NCI-H82 treated with DMSO at 0.1 percent for 48 hours (cell line): ENCODE measurements at regions not wholly inside any gene's neighbourhood (a gene's known extent, or its start where the extent isn't known, plus 50 kb on each side); places are given as distances from the start of the nearest gene placed in this dataset.
A peak's percentile ranks its signal among the peaks of the same experiment; 100 is the strongest.
"Not testable (repeated sequence)": the region's sequence is repeated elsewhere in the genome, so short reads cannot be mapped to it uniquely, and the experiment has no call there.

Source experiments
- DNase-seq: peaks from one replicate; lab custom pipeline; 2025; ENCODE audit not compliant: unreplicated experiment; lab: John Stamatoyannopoulos, UW

DNA sequence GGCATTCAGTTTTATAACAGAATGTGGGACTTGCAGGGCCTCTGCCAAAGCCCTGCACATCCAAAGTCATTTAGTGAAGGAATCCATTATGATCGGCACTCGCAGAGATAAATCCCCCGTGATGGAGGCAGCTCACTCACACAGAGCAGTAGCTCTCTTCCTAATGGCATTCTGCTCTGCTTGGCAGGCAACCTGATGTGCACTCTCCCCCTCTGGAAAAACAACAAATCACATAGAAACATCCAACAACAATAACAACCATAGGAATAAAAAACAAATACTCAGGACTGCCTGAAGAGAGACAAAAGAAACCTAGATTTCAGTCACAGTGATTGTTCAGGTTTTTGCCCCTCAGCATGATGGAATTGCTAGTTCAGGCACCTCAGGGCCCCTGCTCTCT, 59.7 kb downstream of the NAA11 start:
- DNase-seq = no peak

DNA sequence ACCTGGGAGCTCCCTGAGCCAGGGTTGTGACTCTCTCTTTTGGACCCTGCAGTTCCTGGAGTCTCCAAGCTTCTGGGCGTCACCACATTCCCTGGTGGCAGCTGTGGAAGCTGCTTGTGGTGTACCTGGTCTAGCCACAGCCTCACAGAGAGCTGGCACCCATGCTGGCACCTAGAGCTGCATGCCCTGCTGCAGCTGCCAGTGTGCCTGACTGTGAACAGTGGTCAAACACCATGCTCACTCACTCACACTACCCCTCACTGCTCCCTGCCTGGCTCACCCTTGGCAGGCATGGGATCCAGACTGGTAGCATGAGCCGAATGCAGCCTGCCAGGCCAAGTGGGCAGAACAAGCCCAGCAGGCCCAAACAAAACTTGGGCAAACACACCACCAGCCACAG, 66.6 kb downstream of the NAA11 start:
- DNase-seq = no peak

DNA sequence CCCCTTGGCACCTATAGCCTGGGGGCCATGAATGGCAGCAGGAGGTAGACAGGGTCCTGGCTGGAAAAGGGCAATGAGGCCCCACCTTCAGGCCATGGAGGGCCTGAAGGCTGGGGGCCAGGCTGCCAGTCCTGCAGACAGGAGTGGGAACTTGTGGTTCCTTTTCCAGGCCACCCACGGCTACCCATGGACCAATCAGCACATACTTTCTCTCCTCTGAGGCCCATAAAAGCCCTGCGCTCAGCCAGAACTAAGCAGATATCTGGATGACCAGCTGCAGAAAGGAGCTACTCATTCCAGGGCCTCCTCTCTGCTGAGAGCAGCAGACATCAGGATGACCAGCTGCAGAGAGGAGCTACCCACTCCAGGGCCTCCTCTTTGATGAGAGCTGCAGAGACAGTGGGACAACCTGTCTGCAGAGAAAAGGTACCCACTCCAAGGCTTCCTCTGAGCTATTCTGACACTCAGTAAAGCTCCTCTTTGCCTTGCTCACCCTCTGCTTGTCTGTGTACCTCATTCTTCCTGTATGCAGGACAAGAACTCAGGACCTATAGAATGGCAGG, 67.2 kb downstream of the NAA11 start:
- no peak for DNase-seq

DNA sequence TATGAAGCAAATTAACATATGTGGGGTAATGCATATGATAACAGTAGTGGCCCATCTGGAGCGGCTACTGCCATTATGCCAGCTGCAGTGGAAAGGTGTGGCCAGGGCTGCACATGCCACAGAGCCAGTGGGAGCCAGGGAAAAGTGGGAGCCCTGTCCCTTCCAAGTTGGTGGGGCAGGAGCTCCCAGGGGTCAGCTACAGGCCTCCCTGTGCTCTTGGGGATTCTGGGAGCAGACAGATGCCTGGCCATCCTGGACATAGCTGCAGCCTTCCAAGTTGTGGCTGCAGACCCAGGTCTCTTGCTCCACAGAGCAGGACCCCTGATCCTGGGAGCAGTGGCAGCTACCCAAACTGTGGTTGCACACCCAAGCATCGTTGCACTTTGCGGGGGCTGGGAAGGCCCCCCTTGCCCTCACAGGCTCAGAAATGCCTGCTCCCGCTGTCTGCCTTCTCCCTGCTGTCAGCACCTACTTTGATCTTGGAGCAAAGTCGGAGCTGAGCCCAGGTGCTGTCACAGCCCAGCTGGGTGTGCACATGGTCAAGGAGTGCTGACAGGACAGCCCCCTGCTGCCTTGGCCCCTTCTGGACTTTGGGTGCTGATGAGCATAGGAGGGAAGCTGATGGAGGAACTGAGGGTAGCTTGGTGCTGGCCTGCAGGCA, 67.8 kb downstream of the NAA11 start:
- no peak for DNase-seq

DNA sequence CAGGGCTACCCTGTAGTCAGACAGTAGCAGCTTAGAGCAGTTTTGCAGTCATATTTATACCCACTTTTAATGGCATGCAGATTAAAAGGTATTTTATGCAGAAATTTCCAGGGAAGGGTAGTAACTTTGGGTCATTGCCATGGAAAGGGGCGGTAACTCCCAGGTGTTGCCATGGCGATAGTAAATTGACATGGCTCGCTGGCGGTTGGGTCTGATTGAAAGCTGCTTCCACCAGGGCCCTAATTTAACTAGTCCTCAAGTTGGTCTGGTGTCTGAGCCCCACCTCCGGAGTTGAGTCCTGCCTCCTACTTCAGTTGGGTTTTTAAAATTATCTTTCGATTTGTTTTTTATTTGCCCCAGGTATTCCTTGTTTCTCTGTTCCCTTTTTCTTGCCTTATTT, 70.1 kb downstream of the NAA11 start:
- no peak for DNase-seq

DNA sequence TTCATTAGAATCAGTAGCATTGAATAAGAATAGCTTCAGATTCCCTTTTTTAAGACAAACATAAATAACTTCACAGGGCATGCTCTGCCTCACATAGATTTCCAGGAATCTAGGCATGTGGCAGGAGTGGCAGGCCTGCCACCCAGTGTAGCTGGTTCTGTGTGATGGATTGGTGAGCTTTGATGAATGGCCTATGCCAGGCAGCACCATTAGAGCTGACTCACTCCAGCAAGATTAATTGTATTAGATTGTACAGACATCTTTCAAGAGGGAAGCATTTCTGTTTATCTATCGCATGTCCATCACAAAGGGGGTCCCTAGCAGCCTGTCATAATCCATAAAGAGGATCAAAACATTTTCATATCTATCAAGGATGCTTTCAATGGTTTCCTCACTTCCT, 71.9 kb downstream of the NAA11 start:
- DNase-seq = no peak

DNA sequence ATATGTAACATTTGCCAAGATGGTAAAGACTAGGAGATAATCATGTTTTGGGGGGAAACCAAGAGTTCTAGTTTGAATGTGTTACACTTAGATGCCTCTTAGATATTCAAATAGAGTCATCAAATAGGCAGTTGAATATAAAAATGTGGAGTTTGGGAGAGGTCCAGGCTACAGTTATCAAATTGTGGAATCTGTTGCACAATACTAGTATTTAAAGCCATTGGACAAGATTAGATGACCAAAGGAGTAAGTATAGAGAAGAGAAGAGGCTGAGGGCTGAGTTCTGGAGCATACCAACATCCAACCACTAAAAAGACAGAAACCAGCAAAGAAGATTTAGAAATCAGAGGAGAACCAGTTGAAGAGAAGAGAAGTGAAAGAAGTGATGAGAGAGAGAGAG, 72.7 kb downstream of the NAA11 start:
- no peak for DNase-seq

DNA sequence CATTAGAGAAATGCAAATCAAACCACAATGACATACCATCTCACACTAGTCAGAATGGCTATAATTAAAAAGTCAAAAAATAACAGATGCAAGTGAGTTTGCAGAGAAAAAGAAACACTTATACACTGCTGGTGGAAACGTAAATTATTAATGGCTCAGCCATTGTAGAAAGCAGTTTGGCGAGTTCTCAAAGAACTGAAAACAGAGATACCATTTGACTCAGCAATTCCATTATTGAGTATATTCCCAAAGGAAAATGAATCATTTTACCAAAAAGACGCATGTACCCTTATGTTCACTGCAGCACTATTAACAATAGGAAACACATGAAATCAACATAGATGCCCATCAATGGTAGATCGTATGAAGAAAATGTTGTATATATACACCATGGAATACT, 75.0 kb downstream of the NAA11 start:
- no peak for DNase-seq

DNA sequence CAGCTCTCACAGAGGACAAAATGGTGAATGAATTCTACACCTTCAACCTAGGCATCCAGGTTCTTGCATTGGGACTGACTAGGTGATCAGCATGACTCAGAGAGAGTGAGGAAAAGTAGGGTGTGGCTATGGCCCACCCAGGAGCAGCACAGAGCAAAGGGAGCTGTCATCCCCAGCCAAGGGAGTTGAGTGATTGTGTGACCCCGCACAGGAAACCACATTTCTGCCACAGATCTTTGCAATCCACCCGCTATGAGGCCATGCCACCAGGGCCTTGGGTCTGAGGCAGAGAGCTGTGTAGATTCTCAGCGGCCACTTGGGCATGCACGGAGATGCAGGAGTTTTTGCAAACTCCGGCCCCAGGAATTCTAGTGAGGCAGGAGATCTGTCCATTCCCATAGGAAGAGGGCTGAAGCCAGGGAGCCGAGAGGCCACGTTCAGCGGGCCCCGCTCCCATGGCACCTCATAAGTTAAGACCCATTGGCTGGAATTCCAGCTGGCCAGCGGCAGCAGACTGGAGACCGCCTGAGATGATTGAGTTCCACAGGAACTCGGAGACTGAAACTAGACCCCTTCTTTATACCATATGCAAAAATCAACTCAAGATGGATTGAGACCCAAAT, 75.9 kb downstream of the NAA11 start:
- no peak for DNase-seq

DNA sequence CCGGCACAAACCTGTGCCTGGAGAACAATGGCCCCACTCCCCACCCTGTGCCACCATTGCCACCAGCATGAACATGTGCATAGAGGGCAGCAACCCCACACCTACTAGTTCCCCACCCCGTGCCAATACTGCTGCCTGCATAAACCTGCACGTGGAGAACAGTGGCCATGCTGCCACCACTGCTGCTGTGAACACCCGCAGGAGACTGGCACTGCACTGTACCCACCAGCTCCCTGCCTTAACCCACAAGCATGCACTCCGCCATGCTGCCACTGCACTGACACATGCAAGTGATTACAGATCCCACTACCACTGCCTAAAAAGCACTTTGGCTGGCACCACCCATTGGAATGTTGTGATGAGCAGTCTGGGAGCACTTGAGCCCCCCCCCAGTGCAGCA, 77.3 kb downstream of the NAA11 start:
- no peak for DNase-seq

DNA sequence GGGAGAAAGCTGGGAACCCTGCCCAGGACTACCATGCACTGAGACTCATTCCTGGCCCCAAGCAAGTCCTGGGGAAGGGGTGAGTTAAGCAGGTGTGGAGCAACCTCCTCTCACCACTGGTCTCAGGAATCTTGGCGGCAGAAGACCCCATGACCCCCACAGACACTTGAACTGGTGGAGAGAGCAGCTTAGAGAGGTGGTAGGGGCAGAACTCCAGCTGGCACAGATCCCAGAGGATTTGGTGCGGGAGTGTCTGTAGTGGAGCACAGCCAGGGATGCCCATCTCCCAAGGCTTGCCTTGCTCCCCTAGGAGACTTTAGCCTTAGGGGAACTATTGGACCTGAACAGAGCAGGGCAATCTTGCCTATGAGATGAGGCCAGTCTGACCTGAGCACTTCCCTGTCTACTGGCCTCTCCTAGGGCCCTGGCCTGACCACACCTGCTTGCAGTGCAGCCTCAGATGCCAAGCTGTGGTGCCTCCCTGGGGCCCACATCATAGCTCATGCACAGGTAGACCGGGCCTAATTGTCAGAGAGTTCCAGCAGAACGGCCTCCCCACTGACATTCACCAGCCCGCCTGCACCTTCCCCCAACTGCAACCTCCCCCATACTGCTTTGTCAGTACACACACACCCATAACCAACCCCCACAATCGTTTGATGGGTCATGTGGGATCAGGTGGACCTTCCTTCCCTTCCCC, 78.0 kb downstream of the NAA11 start:
- no peak for DNase-seq

DNA sequence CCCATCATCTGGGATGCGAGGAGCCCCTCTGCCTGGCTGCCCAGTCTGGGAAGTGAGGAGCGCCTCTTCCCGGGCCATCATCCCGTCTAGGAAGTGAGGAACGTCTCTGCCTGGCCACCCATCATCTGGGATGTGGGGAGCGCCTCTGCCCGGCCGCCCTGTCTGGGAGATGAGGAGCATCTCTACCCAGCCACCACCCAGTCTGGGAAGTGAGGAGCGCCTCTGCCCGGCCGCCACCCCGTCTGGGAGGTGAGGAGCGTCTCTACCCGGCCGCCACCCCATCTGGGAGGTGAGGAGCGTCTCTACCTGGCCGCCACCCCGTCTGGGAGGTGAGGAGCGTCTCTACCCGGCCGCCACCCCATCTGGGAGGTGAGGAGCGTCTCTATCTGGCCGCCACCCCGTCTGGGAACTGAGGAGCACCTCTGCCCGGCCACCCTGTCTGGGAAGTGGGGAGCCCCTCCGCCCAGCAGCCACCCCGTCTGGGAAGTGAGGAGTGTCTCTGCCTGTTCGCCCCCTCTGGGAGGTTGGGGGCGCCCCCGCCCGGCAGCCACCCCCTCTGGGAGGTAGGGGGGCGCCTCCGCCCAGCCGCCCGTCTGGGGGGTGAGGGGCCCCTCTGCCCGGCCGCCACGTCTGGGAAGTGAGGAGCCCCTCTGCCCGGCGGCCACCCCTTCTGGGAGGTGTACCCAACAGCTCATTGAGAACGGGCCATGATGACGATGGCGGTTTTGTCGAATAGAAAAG, 80.5 kb downstream of the NAA11 start:
- DNase-seq = not testable (repeated sequence)

DNA sequence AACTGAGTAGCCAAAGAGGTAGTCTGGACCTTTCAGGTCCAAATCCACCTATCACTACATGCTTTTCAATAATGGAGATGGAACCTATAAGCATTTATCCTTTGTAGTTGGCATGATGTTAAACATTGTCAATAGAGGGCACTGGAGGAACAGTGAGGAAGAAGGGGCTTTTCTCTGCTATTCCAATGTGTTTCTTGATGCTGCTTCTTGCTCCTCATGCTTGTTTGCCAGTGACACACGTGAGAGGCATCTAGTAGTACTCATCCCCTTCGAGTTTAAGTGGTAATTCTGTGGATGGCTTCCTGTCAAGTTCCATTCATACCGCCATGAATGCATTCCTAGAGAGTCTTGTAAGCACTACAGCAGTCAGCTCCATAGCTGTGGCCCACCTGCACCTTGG, 84.0 kb downstream of the NAA11 start:
- peak; percentile 10 for DNase-seq

DNA sequence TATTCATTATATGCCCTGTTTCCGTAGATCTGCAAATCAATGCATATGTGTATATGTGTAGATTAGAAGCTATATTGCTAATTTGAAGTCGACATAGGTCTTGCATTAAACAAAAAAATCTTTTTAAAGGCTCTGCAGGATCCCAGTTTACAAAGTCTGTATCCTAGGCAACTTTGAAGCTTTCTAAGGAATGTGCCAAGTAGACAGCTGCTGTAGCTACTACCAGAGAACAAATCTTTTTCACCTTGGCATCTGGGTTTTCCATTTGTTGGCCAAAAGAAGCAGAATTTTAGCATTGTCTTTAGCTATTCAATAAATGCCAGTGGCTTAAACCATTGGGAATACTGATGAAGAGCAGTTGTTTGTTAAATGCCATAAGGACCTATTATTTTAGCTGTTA, 88.0 kb downstream of the NAA11 start:
- no peak for DNase-seq

DNA sequence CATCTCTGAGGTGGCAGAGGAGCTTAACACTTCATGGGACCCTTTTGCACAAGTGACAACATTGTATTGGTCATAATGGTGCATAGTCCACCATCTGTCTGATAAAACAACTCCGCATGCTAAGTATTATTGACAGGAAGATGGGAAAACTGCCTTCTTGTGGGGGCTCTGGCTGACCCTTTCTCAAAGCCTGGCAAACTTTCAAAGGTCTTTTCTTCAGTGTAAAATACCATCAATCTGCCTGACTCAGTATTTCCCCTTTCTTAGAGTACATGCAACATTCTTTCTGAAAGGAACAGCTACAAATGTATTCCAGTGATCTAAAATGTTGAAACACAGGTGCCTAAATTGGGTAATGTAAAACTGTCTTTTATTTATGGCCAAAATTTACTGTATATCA, 89.1 kb downstream of the NAA11 start:
- no peak for DNase-seq

DNA sequence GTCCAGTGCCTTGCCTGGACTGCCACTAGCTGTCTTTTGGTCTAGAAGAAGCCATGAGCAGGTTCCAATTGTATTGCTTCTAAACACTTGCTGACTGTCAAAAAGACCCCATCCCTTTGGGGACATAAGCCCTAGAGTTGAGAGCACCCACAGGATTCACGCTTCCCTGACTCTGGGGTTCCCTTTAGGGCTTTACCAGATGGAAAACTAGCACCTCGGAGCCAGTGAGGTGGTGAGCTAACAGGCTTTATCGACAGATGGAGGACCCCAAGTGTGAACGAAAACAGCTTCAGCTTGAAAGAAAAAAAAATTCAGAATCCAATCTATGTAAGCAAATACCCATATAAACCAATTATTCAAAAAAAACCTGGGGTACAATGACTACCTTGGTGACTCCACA, 90.8 kb downstream of the NAA11 start:
- peak; percentile 58 for DNase-seq

DNA sequence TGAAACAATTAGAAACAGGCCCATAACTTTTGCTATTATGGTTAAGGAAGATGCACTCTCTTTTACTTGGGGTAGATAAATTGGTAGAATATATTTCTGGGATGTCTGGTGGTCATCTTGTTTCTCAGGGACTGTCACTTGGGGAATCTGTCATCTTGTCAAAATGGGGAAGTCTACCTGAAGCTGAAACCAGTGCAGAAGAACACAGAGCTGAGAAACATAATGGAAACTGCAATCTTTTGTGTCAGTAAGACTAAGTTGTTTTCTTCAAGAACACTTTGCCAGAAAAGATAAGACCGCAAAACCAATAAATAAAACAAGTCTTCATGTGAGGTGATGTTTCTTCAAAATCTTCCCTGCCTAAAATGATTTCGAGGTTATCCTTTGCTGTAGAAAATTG, 92.0 kb downstream of the NAA11 start:
- no peak for DNase-seq

DNA sequence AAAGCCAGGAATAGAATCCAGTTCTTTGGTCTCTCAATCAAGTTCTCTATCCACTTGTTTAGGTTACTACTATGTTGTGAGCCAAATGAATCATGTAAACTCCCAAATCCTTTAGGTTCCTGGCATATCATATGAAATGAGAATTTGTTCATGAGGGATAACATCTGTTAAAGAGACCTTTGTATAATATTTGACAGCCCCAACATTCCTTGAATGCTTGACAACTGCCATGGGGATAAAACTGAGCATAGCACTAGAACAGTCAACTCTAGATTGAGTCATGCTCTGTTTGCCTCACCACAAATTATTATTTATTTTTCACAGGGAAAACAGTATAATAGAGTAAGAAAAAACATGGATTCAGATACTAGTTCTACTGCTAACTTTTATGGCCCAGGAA, 93.3 kb downstream of the NAA11 start:
- DNase-seq = no peak

DNA sequence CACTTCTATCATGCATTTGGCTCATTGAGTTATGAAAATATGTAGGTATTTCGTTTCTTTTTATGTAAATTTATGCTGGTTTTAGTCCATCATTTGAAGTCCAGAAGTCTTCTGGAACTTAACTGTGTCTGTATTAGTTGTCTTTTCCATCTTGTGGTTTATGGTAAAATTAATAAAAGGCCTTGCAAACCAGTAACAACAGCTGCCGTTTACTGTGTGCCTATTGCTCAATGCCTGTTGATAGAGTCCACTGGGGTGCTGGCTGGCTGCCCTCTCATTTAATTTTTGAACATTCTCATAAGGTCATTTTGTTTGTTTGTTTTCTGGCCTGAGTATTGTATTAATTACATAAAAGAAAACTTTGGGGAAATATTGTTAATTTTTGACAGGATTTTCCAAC, 98.0 kb downstream of the NAA11 start:
- no peak for DNase-seq

DNA sequence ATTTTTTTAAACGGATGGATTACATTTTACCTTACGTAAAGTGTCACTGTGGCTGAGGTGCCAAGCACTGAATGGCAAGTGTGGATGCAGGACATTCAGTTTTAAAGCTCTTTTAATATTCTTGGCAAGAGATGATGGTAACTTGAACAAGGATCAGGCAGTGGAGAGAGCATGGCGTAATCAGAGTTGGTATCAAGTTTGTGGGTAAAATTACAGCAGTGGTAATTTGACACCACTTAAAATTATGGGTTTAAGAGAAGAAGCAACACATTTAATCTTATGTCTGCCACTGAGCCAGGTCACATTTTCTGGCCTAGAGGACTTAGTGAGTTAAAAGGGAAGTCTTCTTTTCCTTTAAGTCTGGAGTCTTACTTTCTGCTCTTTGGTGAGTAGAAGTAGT, 100.5 kb downstream of the NAA11 start:
- DNase-seq = no peak

DNA sequence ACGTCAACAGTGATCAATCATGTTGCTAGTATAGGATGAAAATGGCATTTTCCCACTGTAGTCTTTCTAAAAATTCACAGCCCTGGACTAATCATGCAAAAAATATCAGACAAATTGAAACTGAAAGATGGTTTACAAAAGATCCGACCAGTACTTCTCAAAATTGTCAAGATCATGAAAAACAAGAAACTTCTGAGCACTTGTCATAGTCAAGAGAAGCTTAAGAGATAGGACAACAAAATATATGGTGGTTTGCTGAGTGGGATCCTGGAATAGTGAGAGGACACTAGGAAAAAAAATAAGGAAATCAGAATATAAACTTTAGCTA, 101.1 kb downstream of the NAA11 start:
- DNase-seq = no peak
